H7 (cell line): ENCODE measurements at regions not wholly inside any gene's neighbourhood (a gene's known extent, or its start where the extent isn't known, plus 50 kb on each side); places are given as distances from the start of the nearest gene placed in this dataset.

Experiments used
- DNase-seq: peaks from one replicate; pipeline ENCODE4 v3.0.0; 2012
- H3K27me3 ChIP-seq: 2 replicates; pipeline ENCODE4 v1.6.0; 2011; ENCODE audit warnings: mild to moderate bottlenecking, low read length; ENCODE audit not compliant: control insufficient read depth, insufficient read depth
- H3K36me3 ChIP-seq: replicated peaks from 2 replicates; pipeline ENCODE4 v1.5.1; 2011; ENCODE audit warnings: low read length; ENCODE audit not compliant: control insufficient read depth, insufficient read depth
- H3K4me3 ChIP-seq: 2 replicates; pipeline ENCODE4 v1.5.1; 2011; ENCODE audit warnings: low read depth, mild to moderate bottlenecking, control low read depth, low read length, moderate library complexity; ENCODE audit not compliant: insufficient read depth

DNA sequence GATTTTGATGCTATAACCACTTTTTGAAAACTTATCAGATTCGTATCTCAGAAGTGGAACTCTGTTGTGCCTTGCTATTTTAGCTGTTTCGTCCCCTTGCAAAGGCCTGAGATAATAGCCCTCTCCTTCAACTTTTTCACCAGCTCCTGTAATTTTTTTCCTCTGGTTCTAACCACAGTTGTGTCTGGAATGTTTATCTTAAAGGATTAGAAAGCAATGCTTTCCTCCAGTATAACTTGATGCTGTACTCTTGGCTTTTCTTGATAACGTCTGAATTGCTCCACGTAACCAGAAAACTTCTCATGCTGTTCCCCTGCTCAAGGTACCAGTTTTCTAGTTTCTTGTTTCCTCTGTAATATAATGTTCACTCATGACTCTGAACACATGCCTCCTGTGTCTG, 209.4 kb downstream of the DTWD2 start:
- H3K27me3 ChIP-seq: no peaks in the 10 kb centered on the region
- no peak for DNase-seq
- H3K4me3 ChIP-seq: no peak overlapping the region
- H3K36me3 ChIP-seq: no peaks in the 10 kb centered on the region

DNA sequence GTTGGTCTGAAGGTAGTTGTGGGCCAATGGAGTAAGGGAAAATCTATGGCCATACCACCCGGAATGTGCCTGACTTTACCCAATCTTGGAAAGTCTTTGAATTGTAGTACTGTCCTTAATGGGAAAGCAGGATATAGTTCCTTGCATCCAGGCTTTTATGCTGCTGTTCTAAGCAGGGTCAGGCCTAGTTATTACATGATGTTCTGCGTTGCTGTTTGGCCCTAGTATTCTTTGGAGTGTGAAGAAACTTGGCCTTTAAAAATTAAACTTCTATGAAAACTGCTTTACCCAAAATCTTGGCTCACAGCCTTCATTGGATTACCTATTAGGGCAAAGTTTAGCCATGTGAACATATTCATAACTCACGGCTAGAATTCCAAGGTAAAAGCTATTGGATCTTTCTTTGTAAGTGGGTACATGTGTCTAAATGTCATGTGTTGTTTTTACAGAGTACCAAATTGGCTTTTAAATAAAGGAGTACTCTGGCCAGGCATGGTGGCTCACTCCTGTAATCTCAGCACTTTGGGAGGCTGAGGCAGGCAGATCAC, 211.1 kb downstream of the DTWD2 start:
- H3K4me3 ChIP-seq: no peak overlapping the region
- H3K36me3 ChIP-seq: no peaks in the 10 kb centered on the region
- no peak for DNase-seq
- no peaks in the 10 kb centered on the region for H3K27me3 ChIP-seq

DNA sequence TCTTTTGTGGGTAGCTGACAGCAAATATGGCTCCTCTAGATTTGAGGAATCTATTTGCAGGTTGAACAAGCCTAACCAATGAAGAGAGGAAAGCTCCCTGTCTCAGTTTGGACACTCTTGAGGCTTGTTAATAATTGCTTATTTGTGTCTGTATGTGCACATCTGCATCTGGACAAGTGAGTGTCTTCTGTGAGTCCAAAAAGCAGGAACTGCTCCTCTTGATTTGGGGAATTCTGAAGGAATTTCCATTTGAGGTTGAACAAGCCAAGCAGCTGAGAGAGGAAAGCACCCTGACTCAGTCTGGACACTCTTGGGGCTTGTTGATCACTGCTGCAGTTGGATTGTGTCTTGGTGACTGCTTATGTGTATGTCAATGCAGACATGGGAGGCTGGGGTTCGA, 211.6 kb downstream of the DTWD2 start:
- no peak for DNase-seq
- H3K27me3 ChIP-seq: no peaks in the 10 kb centered on the region
- H3K36me3 ChIP-seq: no peaks in the 10 kb centered on the region
- H3K4me3 ChIP-seq: no peak overlapping the region

- Histone ChIP-seq H3K36me3 (no peaks in the 10 kb centered on the region), H3K4me3 (no peak overlapping the region), H3K27me3 (no peaks in the 10 kb centered on the region)
- no peak for DNase-seq
These were observed 212.4 kb downstream of the DTWD2 start for GRCh38 chr5:118775790-118776499.

DNA sequence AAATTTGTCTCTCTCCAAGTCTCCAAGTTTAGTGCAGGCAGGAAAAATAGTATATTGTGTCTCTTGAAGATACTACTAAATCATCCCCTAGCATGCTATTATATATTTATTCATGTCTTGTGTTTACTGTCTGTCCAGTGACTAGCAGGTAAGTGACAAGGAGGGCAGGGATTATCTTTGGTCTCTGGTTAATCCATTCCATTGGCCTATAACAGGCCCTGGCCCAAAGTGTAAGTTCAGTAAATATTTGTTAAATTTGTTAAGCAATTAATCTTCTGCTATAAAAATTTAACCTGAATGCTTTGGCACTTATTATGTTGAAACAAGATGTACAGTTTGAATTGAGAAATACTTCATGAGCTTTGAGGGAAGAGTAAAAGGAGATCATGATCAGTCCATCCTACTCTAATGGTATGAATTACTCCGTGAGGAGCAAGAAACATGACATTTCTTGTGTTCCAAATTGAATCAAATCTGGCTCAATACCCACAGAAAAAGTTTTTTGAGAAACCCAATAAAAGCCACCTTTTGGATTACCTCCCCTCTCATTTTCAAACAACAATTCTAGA, 219.7 kb downstream of the DTWD2 start:
- H3K4me3 ChIP-seq: no peak overlapping the region
- no peaks in the 10 kb centered on the region for H3K36me3 ChIP-seq
- H3K27me3 ChIP-seq: no peaks in the 10 kb centered on the region
- no peak for DNase-seq

- Histone ChIP-seq H3K36me3 (no peaks in the 10 kb centered on the region), H3K27me3 (no peaks in the 10 kb centered on the region), H3K4me3 (no peak overlapping the region)
- no peak for DNase-seq
These were observed 226.1 kb downstream of the DTWD2 start for GRCh38 chr5:118762291-118762690.

- Histone ChIP-seq H3K4me3 (no peak overlapping the region), H3K27me3 (no peaks in the 10 kb centered on the region), H3K36me3 (no peaks in the 10 kb centered on the region)
- no peak for DNase-seq
These were observed 226.5 kb downstream of the DTWD2 start for GRCh38 chr5:118761814-118762213.

- H3K27me3 ChIP-seq: no peaks in the 10 kb centered on the region
- no peak for DNase-seq
- H3K36me3 ChIP-seq: no peaks in the 10 kb centered on the region
- H3K4me3 ChIP-seq: no peak overlapping the region
These were observed 235.4 kb downstream of the DTWD2 start for GRCh38 chr5:118752969-118753368.

GRCh38 chr5:118736396-118736795, 252.0 kb downstream of the DTWD2 start:
- H3K36me3 ChIP-seq: no peaks in the 10 kb centered on the region
- no peaks in the 10 kb centered on the region for H3K27me3 ChIP-seq
- DNase-seq: no peak
- no peak overlapping the region for H3K4me3 ChIP-seq

- no peak overlapping the region for H3K4me3 ChIP-seq
- no peak for DNase-seq
- no peaks in the 10 kb centered on the region for H3K36me3 ChIP-seq
- H3K27me3 ChIP-seq: no peaks in the 10 kb centered on the region
These were observed 255.0 kb downstream of the DTWD2 start for GRCh38 chr5:118733394-118733793.

DNA sequence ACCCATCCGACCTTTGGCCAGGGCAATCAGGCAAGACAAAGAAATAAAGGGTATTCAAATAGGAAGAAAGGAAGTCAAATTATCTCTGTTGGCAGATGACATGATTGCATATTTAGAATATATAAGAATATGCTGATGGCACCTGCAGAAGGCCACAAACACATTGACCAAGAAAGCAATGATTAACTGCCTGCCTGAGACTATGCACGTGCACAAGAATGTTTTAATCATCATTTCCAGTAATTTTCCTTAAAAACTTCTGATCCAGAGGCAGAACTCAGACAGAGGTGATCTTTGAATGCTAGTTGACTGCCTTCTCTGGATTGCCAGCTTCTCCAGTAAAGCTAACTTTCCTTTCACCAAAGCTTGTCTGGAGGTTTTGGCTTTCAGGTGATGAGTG, 260.2 kb downstream of the DTWD2 start:
- no peaks in the 10 kb centered on the region for H3K36me3 ChIP-seq
- no peaks in the 10 kb centered on the region for H3K27me3 ChIP-seq
- no peak overlapping the region for H3K4me3 ChIP-seq
- DNase-seq: no peak

GRCh38 chr5:118726891-118727290, 261.5 kb downstream of the DTWD2 start:
- no peak for DNase-seq
- no peak overlapping the region for H3K4me3 ChIP-seq
- no peaks in the 10 kb centered on the region for H3K27me3 ChIP-seq
- no peaks in the 10 kb centered on the region for H3K36me3 ChIP-seq

DNA sequence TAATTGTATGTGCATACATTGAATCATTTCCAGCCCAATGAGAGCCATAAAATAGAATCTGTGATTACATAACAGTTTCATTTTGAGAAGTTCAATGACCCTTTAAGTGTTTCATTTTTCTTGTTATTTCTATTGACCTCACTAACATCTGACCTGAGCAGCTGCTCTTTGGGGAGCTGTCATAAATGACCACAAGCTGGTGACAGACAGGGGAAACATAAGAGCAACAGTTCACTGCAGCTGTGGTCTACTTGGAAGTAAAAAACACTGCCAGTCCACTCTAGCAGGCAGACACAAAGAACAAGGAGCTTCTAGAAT, 265.4 kb downstream of the DTWD2 start:
- Histone ChIP-seq H3K36me3 (no peaks in the 10 kb centered on the region), H3K27me3 (no peaks in the 10 kb centered on the region), H3K4me3 (no peak overlapping the region)
- DNase-seq: no peak

DNA sequence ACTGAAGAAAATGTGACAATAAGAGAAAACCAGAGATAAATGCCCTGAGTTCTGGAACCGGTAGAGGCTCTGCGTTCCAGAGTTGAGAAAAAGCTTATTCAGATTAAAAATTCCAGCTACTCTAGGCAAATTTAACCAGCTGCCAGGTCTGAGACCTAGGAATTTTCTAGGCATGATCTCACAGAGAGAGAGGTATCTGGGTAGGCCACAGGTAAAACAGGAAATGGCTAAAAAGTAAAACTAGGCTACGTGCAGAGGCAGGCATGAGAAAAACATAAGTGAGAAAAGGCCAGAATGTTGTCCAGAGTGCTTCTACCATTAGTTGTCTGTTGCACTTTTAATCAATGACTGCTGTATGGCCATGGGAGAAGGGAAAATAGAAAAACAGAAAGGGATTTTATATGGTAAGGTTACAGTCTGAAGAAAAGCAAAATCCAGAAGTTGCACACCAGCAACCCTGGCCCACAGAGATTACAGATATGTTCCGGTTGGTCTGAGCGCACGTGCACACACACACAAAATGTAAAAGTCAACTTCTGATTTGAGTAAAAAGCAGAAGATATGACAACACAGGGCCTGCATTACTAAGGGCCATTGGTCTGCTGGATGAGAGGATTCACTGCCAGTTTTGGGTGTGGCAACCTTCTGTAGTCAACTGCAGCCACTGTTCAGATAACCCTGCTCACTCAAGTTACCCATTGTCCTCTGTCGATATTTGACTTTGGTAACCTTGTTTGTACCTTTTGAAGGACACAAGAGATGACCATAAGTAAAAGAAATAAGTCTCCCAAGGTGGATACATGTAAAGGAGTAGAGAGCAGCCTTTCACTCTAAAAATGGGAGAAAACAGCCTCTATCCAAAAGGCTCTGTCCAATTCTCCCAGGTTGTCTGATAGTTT, 266.0 kb downstream of the DTWD2 start:
- Histone ChIP-seq H3K36me3 (no peaks in the 10 kb centered on the region), H3K27me3 (no peaks in the 10 kb centered on the region), H3K4me3 (no peak overlapping the region)
- no peak for DNase-seq

GRCh38 chr5:118711727-118712126, 276.6 kb downstream of the DTWD2 start:
- no peak for DNase-seq
- Histone ChIP-seq H3K4me3 (no peak overlapping the region), H3K27me3 (no peaks in the 10 kb centered on the region), H3K36me3 (no peaks in the 10 kb centered on the region)
